HepG2 (cell line): ENCODE measurements at regions not wholly inside any gene's neighbourhood (a gene's known extent, or its start where the extent isn't known, plus 50 kb on each side); places are given as distances from the start of the nearest gene placed in this dataset.

Source experiments
- ARNT ChIP-seq: fragments of 450-650 bp; IDR thresholded peaks from 2 replicates; pipeline ENCODE4 v1.6.1; 2017
- CEBPB ChIP-seq: IDR thresholded peaks from 2 replicates; pipeline ENCODE4 v1.6.1; 2011; ENCODE audit warnings: low read depth, low read length, improper control_type of control experiment, borderline replicate concordance
- ELF1 ChIP-seq: sonication (generic); formaldehyde crosslinking; IDR thresholded peaks from 2 replicates; pipeline ENCODE4 v1.4.0; 2020; ENCODE audit warnings: missing genetic modification reagents
- HOXA7 ChIP-seq: sonication (generic); formaldehyde crosslinking; IDR thresholded peaks from 2 replicates; pipeline ENCODE4 v1.8.1; 2022; ENCODE audit warnings: mild to moderate bottlenecking, missing genetic modification reagents, moderate library complexity
- KLF12 ChIP-seq: sonication (generic); formaldehyde crosslinking; IDR thresholded peaks from 2 replicates; pipeline ENCODE4 v1.4.0; 2020; ENCODE audit warnings: missing genetic modification reagents, borderline replicate concordance
- PITX1 ChIP-seq: sonication (generic); formaldehyde crosslinking; IDR thresholded peaks from 2 replicates; pipeline ENCODE4 v1.5.1; 2020; ENCODE audit warnings: mild to moderate bottlenecking, missing genetic modification reagents
- TF ChIP-seq, protein P1 (sequence below): sonication (generic); formaldehyde crosslinking; IDR thresholded peaks from 2 replicates; pipeline ENCODE4 v1.5.0; 2020; ENCODE audit warnings: mild to moderate bottlenecking, missing genetic modification reagents, moderate library complexity

DNA sequence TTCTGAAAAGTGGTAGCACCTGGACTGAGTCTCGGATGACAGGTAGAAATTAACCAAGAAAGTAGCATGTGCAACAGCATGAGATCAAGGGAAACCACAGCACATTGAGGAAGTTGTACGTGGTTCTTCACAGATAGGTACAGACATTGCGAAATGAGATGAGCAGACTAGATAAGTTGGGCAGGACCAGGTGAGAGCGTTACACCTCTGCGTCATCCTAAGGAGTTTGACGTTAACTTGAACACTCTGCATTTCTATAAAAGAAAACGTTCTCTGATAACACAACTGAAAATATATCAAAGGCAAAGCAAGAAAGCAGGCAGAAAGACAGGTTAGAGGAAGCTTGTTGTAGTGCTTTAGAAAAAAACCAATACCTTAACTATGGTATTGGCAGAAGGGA, 98.5 kb upstream of the RASSF8 start:
- no peak for TF ChIP-seq HOXA7 (CRISPR knock-in tag)
- TF ChIP-seq KLF12 = no peak
- TF ChIP-seq, protein P1, sequence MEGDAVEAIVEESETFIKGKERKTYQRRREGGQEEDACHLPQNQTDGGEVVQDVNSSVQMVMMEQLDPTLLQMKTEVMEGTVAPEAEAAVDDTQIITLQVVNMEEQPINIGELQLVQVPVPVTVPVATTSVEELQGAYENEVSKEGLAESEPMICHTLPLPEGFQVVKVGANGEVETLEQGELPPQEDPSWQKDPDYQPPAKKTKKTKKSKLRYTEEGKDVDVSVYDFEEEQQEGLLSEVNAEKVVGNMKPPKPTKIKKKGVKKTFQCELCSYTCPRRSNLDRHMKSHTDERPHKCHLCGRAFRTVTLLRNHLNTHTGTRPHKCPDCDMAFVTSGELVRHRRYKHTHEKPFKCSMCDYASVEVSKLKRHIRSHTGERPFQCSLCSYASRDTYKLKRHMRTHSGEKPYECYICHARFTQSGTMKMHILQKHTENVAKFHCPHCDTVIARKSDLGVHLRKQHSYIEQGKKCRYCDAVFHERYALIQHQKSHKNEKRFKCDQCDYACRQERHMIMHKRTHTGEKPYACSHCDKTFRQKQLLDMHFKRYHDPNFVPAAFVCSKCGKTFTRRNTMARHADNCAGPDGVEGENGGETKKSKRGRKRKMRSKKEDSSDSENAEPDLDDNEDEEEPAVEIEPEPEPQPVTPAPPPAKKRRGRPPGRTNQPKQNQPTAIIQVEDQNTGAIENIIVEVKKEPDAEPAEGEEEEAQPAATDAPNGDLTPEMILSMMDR (CRISPR knock-in tag) = no peak
- no peak for TF ChIP-seq PITX1 (CRISPR knock-in tag)
- TF ChIP-seq ELF1 (CRISPR knock-in tag) = no peak
- no peak for TF ChIP-seq ARNT
- TF ChIP-seq CEBPB = 0 out of 2 replicates have a peak, but pooled peaks have one; percentile 2
